Esophagus squamous epithelium (tissue), 5 donors: ENCODE measurements at regions not wholly inside any gene's neighbourhood (a gene's known extent, or its start where the extent isn't known, plus 50 kb on each side); places are given as distances from the start of the nearest gene placed in this dataset.

ENCODE experiments used
- DNase-seq: peaks from one replicate; lab custom pipeline; 2025; lab: John Stamatoyannopoulos, UW
- H3K27ac ChIP-seq, 4 donors: fragments of 200-600 bp; sonication (generic); one replicate each; pipeline ENCODE4 v1.5.1; 2016 to 2019; ENCODE audit warnings: mild to moderate bottlenecking in 1 of 4
- H3K27me3 ChIP-seq, 4 donors: fragments of 200-600 bp; sonication (generic); 1 replicate in 3 of 4; 2 replicates in 1 of 4; pipeline versions ENCODE4 v1.5.1 to v1.6.0; 2017 to 2021; ENCODE audit warnings: antibody characterized with exemption in 1 of 4
- H3K36me3 ChIP-seq, 3 donors: fragments of 200-600 bp; sonication (generic); one replicate each; pipeline ENCODE4 v1.5.1; 2016 to 2019
- H3K4me1 ChIP-seq, 3 donors: fragments of 200-600 bp; sonication (generic); one replicate each; pipeline ENCODE4 v1.5.1; 2017 to 2019
- H3K4me3 ChIP-seq, 4 donors: fragments of 200-600 bp; sonication (generic); 1 replicate in 3 of 4; 2 replicates in 1 of 4; pipeline ENCODE4 v1.5.1; 2016 to 2019; ENCODE audit warnings: mild to moderate bottlenecking in 2 of 4, moderate library complexity in 1 of 4
- H3K9me3 ChIP-seq, 3 donors: fragments of 200-600 bp; sonication (generic); one replicate each; pipeline ENCODE4 v1.5.1; 2016 to 2019
- POLR2A ChIP-seq, 4 donors: fragments of 450-650 bp; IDR thresholded peaks; one replicate each; pipeline ENCODE4 v1.6.1; 2017; ENCODE audit warnings: antibody characterized with exemption in 4 of 4, mild to moderate bottlenecking in 4 of 4, moderate library complexity in 3 of 4
- WGBS, 2 donors: methylation state at CpG; one replicate each; pipeline ENCODE4 v1.1.5; 2018; 5-methylcytosine and 5-hydroxymethylcytosine counted together
- intact Hi-C: fragments of 100-400 bp; cut with DNase I; formaldehyde crosslinking; loops from one replicate; pipeline ENCODE4 v1.15.0; 2022
- TF ChIP-seq, protein P1 (sequence below), 6 experiments: fragments of 450-650 bp in 4 of 6; fragments of 200-600 bp in 2 of 6; sonication (generic) in 2 of 6; IDR thresholded peaks; one replicate each; pipeline ENCODE4 v1.5.1; 2016 to 2019; ENCODE audit warnings: antibody characterized with exemption in 6 of 6, mild to moderate bottlenecking in 4 of 6, moderate library complexity in 4 of 6
- donor health status: DM: yes; HTN: yes; CAD: no.

DNA sequence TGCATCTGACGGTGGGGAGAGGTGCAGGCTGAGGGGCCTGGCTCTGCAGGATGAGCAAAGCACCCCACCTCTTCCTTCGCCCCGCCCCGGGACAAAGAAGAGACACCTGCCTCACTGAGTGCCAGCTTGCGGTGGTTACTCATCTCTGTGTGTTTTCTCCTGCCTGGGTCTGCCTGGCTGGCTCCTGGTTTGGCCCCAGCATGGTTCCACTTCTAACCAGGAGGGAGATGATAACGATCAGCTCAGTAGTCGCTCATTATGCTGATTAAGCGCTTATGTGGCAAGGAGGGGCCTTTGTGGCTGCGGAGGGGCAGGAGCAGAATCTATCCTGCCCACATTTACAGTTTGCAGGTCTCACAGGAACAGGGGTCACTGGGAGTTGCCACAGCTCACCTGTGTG is 68.7 kb upstream of the EDAR start:
- H3K4me1 ChIP-seq = peaks cover 0 to 22% (median 0%) of the 10 kb centered on the region in 3 donors
- TF ChIP-seq POLR2A (IDR thresholded peaks at IDR 0.05) = no peak
- TF ChIP-seq, protein P1, sequence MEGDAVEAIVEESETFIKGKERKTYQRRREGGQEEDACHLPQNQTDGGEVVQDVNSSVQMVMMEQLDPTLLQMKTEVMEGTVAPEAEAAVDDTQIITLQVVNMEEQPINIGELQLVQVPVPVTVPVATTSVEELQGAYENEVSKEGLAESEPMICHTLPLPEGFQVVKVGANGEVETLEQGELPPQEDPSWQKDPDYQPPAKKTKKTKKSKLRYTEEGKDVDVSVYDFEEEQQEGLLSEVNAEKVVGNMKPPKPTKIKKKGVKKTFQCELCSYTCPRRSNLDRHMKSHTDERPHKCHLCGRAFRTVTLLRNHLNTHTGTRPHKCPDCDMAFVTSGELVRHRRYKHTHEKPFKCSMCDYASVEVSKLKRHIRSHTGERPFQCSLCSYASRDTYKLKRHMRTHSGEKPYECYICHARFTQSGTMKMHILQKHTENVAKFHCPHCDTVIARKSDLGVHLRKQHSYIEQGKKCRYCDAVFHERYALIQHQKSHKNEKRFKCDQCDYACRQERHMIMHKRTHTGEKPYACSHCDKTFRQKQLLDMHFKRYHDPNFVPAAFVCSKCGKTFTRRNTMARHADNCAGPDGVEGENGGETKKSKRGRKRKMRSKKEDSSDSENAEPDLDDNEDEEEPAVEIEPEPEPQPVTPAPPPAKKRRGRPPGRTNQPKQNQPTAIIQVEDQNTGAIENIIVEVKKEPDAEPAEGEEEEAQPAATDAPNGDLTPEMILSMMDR (IDR thresholded peaks at IDR 0.05) = no peak
- no peaks in the 10 kb centered on the region for H3K36me3 ChIP-seq
- no peak overlapping the region for H3K27ac ChIP-seq
- intact Hi-C loops = no loop called here
- WGBS, 2 donors = 39 to 58% methylated on average over 5 to 6 of the region's 9 CpGs
- no peaks in the 10 kb centered on the region for H3K9me3 ChIP-seq
- no peak overlapping the region for H3K4me3 ChIP-seq
- no peak for DNase-seq
- H3K27me3 ChIP-seq = no peaks in the 10 kb centered on the region

DNA sequence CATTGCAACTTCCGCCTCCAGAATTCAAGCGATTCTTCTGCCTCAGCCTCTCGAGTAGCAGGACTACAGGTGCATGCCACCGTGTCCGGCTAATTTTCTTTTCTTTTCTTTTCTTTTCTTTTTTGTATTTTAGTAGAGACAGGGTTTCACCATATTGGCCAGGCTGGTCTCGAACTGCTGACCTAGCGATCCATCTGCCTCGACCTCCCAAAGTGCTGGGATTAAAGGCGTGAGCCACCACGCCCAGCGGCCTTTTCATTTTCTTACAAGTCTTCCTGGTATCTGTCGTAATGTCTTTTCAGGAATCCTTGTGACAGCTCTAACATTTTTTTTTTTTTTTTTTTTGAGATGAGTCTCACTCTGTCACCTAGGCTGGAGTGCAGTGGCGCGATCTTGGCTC is 66.4 kb upstream of the EDAR start:
- TF ChIP-seq POLR2A (IDR thresholded peaks at IDR 0.05) = no peak
- peaks cover 0 to 16% (median 0%) of the 10 kb centered on the region in 3 donors for H3K4me1 ChIP-seq
- H3K27ac ChIP-seq = no peak overlapping the region
- 63 to 65% methylated on average over 14 of the region's 14 CpGs for WGBS, 2 donors
- no peaks in the 10 kb centered on the region for H3K36me3 ChIP-seq
- intact Hi-C loops = no loop called here
- H3K9me3 ChIP-seq = no peaks in the 10 kb centered on the region
- no peaks in the 10 kb centered on the region for H3K27me3 ChIP-seq
- no peak overlapping the region for H3K4me3 ChIP-seq
- DNase-seq = no peak

DNA sequence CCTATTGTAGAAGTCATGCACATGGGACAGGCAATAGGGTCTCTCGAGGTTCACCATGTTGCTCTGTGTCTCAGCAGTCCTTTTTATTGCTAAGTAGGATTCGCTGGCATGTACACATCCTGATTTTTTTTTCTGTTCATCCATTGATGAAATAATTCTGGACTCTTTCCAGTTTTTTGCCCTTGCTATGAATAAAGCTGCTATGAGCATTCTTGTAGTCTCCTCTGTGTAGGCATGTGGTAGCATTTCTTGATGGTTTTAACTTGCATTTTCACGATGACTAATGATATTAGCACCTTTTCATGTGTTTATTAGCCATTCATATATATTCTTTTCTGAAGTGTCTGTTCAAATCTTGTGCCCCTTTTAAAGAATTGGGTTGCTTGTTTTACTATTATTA is 65.8 kb upstream of the EDAR start:
- 28 to 48% methylated on average over 3 of the region's 3 CpGs for WGBS, 2 donors
- DNase-seq = no peak
- no peaks in the 10 kb centered on the region for H3K36me3 ChIP-seq
- no peak overlapping the region for H3K4me3 ChIP-seq
- H3K27me3 ChIP-seq = no peaks in the 10 kb centered on the region
- no peak overlapping the region for H3K27ac ChIP-seq
- TF ChIP-seq, protein P1 (IDR thresholded peaks at IDR 0.05) = no peak
- TF ChIP-seq POLR2A (IDR thresholded peaks at IDR 0.05) = no peak
- intact Hi-C loops = no loop called here
- H3K4me1 ChIP-seq = peaks cover 0 to 16% (median 0%) of the 10 kb centered on the region in 3 donors
- no peaks in the 10 kb centered on the region for H3K9me3 ChIP-seq

DNA sequence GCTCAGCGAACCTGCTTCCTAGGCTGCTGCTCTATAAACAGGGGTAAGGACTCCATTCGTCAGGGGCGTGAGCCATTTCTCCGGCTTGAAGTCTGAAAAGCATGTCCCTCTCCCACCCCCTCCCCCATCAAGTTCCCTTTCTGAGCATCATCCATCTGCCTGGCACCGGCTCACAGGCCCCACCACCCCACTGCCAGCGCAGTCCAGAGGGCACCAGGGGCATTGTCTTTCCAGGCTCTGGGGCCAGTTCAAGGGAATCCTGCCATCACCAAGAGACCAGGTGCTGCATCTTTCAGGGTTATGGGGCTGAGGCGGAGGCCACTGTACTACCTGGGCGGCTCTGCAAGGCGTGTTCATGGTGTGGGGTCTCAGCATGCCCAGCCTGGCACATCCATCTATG is 64.7 kb upstream of the EDAR start:
- H3K4me1 ChIP-seq = peaks cover 0 to 16% (median 0%) of the 10 kb centered on the region in 3 donors
- no peaks in the 10 kb centered on the region for H3K36me3 ChIP-seq
- no peak overlapping the region for H3K27ac ChIP-seq
- no peak overlapping the region for H3K4me3 ChIP-seq
- TF ChIP-seq, protein P1 (IDR thresholded peaks at IDR 0.05) = no peak
- no peak for TF ChIP-seq POLR2A (IDR thresholded peaks at IDR 0.05)
- H3K9me3 ChIP-seq = no peaks in the 10 kb centered on the region
- 87 to 93% methylated on average over 3 to 7 of the region's 9 CpGs for WGBS, 2 donors
- DNase-seq = no peak
- intact Hi-C loops = no loop called here
- no peaks in the 10 kb centered on the region for H3K27me3 ChIP-seq

DNA sequence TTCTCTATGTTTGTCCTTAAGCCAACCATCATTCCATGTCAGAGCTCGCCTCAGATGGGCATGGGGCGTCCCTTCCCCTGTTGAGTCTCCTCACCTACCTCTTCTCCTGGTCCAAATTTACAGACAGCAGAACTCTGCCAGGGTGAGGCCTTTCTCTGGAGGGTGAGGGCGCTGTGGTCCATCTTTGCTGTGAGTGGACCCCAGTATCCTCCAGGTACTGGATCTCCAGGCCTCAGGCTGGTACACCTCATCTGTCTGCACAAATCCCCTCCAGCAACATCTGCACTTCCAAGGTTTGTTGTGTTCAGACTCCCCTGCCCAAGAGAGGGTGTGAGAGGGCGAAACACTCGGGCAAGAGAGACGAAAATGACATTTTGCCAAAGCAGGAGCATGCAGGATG is 63.9 kb upstream of the EDAR start:
- Histone ChIP-seq H3K4me3 (no peak overlapping the region), H3K36me3 (no peaks in the 10 kb centered on the region), H3K9me3 (no peaks in the 10 kb centered on the region), H3K27me3 (no peaks in the 10 kb centered on the region), H3K4me1 (peaks cover 0 to 14% (median 0%) of the 10 kb centered on the region in 3 donors), H3K27ac (no peak overlapping the region)
- intact Hi-C loops = no loop called here
- no peak for DNase-seq
- no peak for TF ChIP-seq POLR2A (IDR thresholded peaks at IDR 0.05)
- TF ChIP-seq, protein P1 (IDR thresholded peaks at IDR 0.05) = no peak
- 93 to 100% methylated on average over 2 to 5 of the region's 6 CpGs for WGBS, 2 donors

DNA sequence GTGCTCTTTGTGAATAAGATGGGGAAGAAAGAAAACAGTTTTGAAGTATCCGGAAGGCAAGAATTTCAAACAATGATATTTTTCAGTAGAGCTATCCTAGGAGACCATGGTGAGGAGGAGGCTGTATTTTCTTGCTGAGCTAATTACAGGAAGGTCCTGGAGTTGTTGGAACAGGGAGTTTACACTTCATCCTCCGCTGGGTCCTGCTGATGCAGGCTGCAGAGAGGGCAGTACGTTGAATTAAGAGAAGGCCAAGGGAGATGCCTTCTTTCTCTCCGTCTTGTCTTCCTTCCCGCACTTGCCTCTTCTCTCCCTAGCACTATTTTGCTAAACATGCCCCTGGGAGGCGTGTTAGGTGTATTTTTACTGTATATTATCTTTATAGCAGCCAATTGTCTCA is 60.0 kb upstream of the EDAR start:
- Histone ChIP-seq H3K4me3 (no peak overlapping the region), H3K27me3 (no peaks in the 10 kb centered on the region), H3K4me1 (no peaks in the 10 kb centered on the region), H3K27ac (no peak overlapping the region), H3K36me3 (no peaks in the 10 kb centered on the region), H3K9me3 (no peaks in the 10 kb centered on the region)
- intact Hi-C loops = no loop called here
- DNase-seq = no peak
- TF ChIP-seq POLR2A (IDR thresholded peaks at IDR 0.05) = no peak
- TF ChIP-seq, protein P1 (IDR thresholded peaks at IDR 0.05) = no peak
- 86 to 87% methylated on average over 6 of the region's 6 CpGs for WGBS, 2 donors
